ENCODE measurements at regions not wholly inside any gene's neighbourhood (a gene's known extent, or its start where the extent isn't known, plus 50 kb on each side); places are given as distances from the start of the nearest gene placed in this dataset.

DNA sequence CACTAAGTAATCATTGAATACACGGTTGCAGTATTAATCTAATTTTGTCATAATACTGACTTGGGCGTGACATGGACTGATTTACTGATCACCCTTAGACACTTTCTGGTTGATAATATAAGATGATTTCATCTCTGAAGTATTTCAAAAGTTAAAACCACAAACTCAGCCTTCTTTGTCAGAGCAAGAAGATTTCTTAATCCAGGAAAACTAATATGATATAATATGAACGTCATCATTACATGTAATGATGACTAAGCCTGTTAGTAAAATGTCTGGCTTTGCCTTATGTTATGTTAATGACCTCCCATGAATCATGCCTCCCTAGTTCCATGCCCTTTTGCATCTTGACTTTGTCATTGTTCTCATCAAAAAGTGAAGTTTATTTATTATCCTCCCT is 1325.0 kb upstream of the CDH2 start:
- Histone ChIP-seq H3K4me1 (no peaks in the 10 kb centered on the region), H3K4me3 (no peak overlapping the region), H3K9me3 (no peaks in the 10 kb centered on the region), H3K36me3 (no peaks in the 10 kb centered on the region), H3K27ac (no peak overlapping the region), H3K27me3 (no peaks in the 10 kb centered on the region)
- intact Hi-C loops (cut with DNase I): no loop called here
- DNase-seq: no peak
- TF ChIP-seq, protein P1, sequence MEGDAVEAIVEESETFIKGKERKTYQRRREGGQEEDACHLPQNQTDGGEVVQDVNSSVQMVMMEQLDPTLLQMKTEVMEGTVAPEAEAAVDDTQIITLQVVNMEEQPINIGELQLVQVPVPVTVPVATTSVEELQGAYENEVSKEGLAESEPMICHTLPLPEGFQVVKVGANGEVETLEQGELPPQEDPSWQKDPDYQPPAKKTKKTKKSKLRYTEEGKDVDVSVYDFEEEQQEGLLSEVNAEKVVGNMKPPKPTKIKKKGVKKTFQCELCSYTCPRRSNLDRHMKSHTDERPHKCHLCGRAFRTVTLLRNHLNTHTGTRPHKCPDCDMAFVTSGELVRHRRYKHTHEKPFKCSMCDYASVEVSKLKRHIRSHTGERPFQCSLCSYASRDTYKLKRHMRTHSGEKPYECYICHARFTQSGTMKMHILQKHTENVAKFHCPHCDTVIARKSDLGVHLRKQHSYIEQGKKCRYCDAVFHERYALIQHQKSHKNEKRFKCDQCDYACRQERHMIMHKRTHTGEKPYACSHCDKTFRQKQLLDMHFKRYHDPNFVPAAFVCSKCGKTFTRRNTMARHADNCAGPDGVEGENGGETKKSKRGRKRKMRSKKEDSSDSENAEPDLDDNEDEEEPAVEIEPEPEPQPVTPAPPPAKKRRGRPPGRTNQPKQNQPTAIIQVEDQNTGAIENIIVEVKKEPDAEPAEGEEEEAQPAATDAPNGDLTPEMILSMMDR (IDR thresholded peaks at IDR 0.05): no peak
- ATAC-seq: no peak

DNA sequence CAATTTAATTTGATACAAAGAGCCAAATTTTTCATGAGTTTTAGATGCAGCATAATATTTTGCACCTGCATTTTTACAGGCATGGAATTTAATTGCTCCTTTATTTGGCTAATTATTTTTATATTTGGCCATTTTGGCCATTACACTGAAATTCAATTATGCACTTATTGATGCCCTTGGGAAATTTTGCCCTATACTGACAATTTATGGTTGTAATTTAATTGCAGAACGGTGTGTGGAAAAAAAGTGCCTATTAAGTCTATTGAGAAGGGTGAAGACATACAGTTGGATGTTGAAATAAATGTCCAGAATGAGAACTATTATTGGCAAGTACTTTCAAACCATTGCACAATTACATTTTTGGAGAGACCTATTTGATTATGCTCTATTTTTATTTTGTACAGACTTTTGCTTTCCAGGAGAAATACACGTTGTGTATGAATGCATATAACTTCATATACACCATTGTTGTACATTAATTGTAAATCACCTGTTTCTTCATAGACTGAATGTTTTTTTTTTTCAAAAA is 1319.3 kb upstream of the CDH2 start:
- TF ChIP-seq, protein P1 (IDR thresholded peaks at IDR 0.05): no peak
- intact Hi-C loops (cut with DNase I): no loop called here
- no peak overlapping the region for H3K4me3 ChIP-seq
- no peaks in the 10 kb centered on the region for H3K9me3 ChIP-seq
- DNase-seq (no peak), ATAC-seq (no peak)
- no peaks in the 10 kb centered on the region for H3K36me3 ChIP-seq
- H3K27me3 ChIP-seq: no peaks in the 10 kb centered on the region
- H3K27ac ChIP-seq: no peak overlapping the region
- no peaks in the 10 kb centered on the region for H3K4me1 ChIP-seq

GRCh38 chr18:29494371-29494770 is 1317.4 kb upstream of the CDH2 start:
- no peaks in the 10 kb centered on the region for H3K9me3 ChIP-seq
- H3K27me3 ChIP-seq: no peaks in the 10 kb centered on the region
- H3K4me1 ChIP-seq: no peaks in the 10 kb centered on the region
- intact Hi-C loops (cut with DNase I): no loop called here
- H3K36me3 ChIP-seq: no peaks in the 10 kb centered on the region
- no peak overlapping the region for H3K4me3 ChIP-seq
- DNase-seq (no peak), ATAC-seq (no peak)
- TF ChIP-seq, protein P1 (IDR thresholded peaks at IDR 0.05): no peak
- no peak overlapping the region for H3K27ac ChIP-seq

GRCh38 chr18:29491907-29492306 is 1315.0 kb upstream of the CDH2 start:
- intact Hi-C loops (cut with DNase I): no loop called here

GRCh38 chr18:29488617-29489016 is 1311.7 kb upstream of the CDH2 start:
- intact Hi-C loops (cut with DNase I): no loop called here
- no peaks in the 10 kb centered on the region for H3K4me1 ChIP-seq
- ATAC-seq: no peak

More at GRCh38 chr18:29491907-29492306, 1315.0 kb upstream of the CDH2 start:
- Histone ChIP-seq H3K27me3 (no peaks in the 10 kb centered on the region), H3K4me1 (no peaks in the 10 kb centered on the region), H3K27ac (no peak overlapping the region), H3K4me3 (no peak overlapping the region), H3K36me3 (no peaks in the 10 kb centered on the region), H3K9me3 (no peaks in the 10 kb centered on the region)
- ATAC-seq (no peak), DNase-seq (no peak)
- TF ChIP-seq, protein P1 (IDR thresholded peaks at IDR 0.05): no peak

More at GRCh38 chr18:29488617-29489016, 1311.7 kb upstream of the CDH2 start:
- Histone ChIP-seq H3K36me3 (no peaks in the 10 kb centered on the region), H3K27ac (no peak overlapping the region), H3K4me3 (no peak overlapping the region), H3K9me3 (no peaks in the 10 kb centered on the region), H3K27me3 (no peaks in the 10 kb centered on the region)
- TF ChIP-seq, protein P1 (IDR thresholded peaks at IDR 0.05): no peak
- DNase-seq: no peak

Measured in upper lobe of right lung (tissue), 1 donor.